GM10248 (cell line): ENCODE measurements at regions not wholly inside any gene's neighbourhood (a gene's known extent, or its start where the extent isn't known, plus 50 kb on each side); places are given as distances from the start of the nearest gene placed in this dataset.

Source experiments
- CTCF ChIA-PET: fragments of 300-600 bp; sonication (Branson Sonifier 250); formaldehyde crosslinking; extraction: SDS; loops from one replicate; lab custom pipeline; 2021; ENCODE audit warnings: antibody characterized with exemption; lab: Yijun Ruan, JAX
- POLR2A ChIA-PET: fragments of 350-650 bp; sonication (Branson Sonifier 250); formaldehyde crosslinking; extraction: SDS; loops from one replicate; lab custom pipeline; 2020; ENCODE audit warnings: antibody characterized with exemption; lab: Yijun Ruan, JAX
- DNase-seq: peaks from one replicate; pipeline ENCODE4 v3.0.0; 2012; ENCODE audit errors: extremely low spot score
- TF ChIP-seq, protein P1 (sequence below): IDR thresholded peaks from 2 replicates; pipeline ENCODE4 v1.5.1; 2012; ENCODE audit warnings: mild to moderate bottlenecking, low read depth; ENCODE audit errors: extremely low read depth, missing control alignments, control extremely low read depth

DNA sequence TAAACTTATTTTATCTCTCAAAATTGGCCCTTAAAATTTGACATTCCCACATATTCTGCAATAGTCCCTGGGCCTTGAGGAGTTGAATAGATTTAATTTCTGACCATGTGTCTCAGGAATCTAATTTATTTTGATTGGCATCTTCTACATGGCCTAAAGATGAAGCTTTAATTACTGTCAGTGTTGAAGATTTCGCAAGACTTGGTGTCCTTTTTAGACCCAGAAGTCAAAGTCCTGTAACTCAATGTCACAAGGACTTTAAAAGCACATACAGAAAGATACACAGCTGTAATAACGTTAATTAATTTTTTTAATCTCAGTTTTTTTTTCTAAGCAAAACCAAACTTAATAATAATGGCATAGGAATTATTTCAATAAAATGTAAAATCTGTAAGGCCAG is 163.9 kb downstream of the SUCNR1 start:
- ChIA-PET POLR2A (no interaction called here), CTCF (no interaction called here)
- TF ChIP-seq, protein P1, sequence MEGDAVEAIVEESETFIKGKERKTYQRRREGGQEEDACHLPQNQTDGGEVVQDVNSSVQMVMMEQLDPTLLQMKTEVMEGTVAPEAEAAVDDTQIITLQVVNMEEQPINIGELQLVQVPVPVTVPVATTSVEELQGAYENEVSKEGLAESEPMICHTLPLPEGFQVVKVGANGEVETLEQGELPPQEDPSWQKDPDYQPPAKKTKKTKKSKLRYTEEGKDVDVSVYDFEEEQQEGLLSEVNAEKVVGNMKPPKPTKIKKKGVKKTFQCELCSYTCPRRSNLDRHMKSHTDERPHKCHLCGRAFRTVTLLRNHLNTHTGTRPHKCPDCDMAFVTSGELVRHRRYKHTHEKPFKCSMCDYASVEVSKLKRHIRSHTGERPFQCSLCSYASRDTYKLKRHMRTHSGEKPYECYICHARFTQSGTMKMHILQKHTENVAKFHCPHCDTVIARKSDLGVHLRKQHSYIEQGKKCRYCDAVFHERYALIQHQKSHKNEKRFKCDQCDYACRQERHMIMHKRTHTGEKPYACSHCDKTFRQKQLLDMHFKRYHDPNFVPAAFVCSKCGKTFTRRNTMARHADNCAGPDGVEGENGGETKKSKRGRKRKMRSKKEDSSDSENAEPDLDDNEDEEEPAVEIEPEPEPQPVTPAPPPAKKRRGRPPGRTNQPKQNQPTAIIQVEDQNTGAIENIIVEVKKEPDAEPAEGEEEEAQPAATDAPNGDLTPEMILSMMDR, result no peak
- DNase-seq, result no peak

GRCh38 chr3:152037953-152038352 is 164.5 kb downstream of the SUCNR1 start:
- ChIA-PET POLR2A (no interaction called here), CTCF (interaction anchor here (1.4 kb wide), 1 partner anchor 12 kb away, joined by 3 read pairs; no protein-coding TSS in a partner anchor)
- TF ChIP-seq, protein P1, result no peak
- DNase-seq, result no peak

DNA sequence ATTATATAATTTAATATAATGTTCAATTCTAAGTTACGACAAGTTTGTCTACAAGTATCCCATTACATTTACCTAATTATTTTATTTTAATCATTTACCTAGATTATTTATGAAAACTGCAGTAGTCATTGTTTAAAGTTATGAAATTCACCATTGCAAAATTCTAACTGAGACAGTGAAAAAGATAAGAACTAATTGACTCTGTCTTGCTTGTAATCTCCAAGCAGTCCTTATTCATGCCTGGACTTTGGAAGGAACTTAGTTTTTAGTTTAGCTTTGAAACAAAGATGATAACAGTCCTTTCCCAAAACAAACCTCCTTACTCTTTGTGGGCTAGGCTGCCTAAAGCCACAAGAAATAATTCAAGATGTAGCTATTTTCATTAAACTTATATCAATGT is 165.0 kb downstream of the SUCNR1 start:
- ChIA-PET CTCF (interaction anchor here (0.7 to 1.4 kb wide), 2 partner anchors 9 to 11 kb away, joined by 3 read pairs; no protein-coding TSS in a partner anchor), POLR2A (no interaction called here)
- DNase-seq, result no peak
- TF ChIP-seq, protein P1, result no peak

GRCh38 chr3:152039887-152040286 is 166.4 kb downstream of the SUCNR1 start:
- ChIA-PET CTCF (interaction anchor here (1.0 kb wide), 1 partner anchor 138 kb away, joined by 3 read pairs; no protein-coding TSS in a partner anchor), POLR2A (no interaction called here)
- DNase-seq, result peak; percentile 14
- TF ChIP-seq, protein P1, result no peak

GRCh38 chr3:152040319-152040718 is 166.9 kb downstream of the SUCNR1 start:
- ChIA-PET CTCF (interaction anchor here (0.6 to 1.8 kb wide), 2 partner anchors 16 to 751 kb away, joined by 3 to 4 read pairs; no protein-coding TSS in a partner anchor), POLR2A (no interaction called here)
- TF ChIP-seq, protein P1, result no peak
- no peak for DNase-seq

- ChIA-PET CTCF (interaction anchor here (1.2 to 1.7 kb wide), 2 partner anchors 9 to 10 kb away, joined by 3 to 4 read pairs; no protein-coding TSS in a partner anchor), POLR2A (no interaction called here)
- no peak for DNase-seq
- TF ChIP-seq, protein P1, result no peak
Measured at GRCh38 chr3:152043620-152044019, 170.2 kb downstream of the SUCNR1 start.

GRCh38 chr3:152046280-152046679 is 172.8 kb downstream of the SUCNR1 start:
- no peak for DNase-seq
- CTCF ChIA-PET, result interaction anchor here (1.5 kb wide), 1 partner anchor 10 kb away, joined by 7 read pairs; no protein-coding TSS in a partner anchor
- TF ChIP-seq, protein P1, result no peak
- POLR2A ChIA-PET, result no interaction called here
